GM19395 (cell line): ENCODE measurements at regions not wholly inside any gene's neighbourhood (a gene's known extent, or its start where the extent isn't known, plus 50 kb on each side); places are given as distances from the start of the nearest gene placed in this dataset.

Experiments
- ATAC-seq: cut with Tn5 transposase; IDR thresholded peaks from one replicate; pipeline ENCODE4 v1.9.1; 2021; ENCODE audit warnings: mild to moderate bottlenecking, moderate library complexity; ENCODE audit not compliant: unreplicated experiment

DNA sequence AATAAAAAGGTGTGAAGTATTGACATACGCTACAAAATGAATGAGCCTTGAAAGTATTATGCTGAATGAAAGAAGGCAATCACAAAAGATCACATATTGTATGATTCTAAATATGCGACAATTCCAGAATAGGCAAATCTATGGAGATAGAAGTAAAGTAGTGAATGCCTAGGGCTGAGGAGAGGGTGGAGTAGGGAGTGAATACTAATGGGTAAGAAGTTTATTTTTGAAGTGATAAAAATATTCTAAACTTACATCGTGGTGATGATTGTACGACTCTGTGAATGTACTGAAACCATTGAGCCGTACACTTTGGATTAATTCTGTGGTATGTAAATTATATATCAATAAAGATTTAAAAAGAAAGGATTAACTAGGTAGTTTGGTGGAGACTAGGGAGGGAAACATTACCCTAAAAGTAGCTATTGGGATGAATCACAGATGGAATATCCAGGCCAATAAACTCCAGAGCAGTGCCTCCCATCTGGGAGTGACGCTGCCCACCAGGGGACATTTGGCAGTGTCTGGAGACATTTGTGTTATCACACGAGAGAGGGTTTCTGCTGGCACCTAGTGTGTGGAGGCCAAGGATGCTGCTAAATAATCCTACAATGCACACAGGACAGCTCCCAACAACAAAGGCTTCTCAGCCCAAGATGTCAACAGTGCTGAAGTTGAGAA is 214.2 kb upstream of the PCSK2 start:
- ATAC-seq, result no peak

DNA sequence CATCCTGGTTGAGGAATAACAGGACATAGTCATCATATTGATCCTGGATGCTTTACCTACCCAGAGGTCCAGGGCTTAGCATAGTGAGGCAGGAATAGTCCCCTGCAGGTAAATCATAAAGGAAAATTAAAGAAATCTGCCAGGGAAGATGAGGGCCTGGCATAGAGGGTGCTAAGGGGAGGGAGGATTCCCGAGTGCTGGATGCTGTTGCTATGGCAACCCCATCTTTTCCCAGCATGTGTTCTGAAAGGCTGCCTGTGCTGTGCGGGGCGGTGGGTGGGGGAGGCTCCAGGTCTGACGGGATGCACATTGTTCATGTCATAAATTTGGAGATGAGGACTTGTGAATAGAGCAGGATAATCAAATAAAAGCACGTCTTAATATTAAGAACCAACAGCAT is 212.6 kb upstream of the PCSK2 start:
- no peak for ATAC-seq

DNA sequence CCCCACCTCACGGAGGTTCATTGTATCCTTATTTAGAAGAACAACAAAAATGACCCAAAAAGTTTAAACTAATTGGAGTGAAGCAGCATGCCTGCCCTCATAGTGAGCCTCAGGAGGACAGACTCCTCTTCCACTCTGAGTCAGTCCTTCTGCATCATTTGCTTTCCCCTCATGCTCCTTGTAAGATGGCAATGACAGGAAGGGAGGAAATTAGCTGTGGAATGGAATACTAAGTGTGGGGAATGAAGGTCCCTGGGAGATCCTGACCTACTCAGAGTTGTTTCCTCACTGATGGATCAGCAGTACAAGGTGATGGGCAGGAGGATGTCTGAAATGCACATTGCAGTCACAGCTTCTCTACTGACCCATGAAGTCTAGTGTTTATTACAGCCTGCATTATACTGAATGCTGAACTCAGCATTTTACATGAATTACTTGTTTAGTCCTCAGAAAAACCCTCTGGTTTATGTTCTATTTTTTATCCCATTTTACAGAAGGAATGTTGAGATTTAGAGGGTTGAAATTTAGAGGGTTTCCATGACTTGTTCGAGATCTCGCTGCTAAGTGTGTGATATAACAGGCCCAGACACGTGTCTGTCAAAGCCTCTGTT is 212.0 kb upstream of the PCSK2 start:
- no peak for ATAC-seq

DNA sequence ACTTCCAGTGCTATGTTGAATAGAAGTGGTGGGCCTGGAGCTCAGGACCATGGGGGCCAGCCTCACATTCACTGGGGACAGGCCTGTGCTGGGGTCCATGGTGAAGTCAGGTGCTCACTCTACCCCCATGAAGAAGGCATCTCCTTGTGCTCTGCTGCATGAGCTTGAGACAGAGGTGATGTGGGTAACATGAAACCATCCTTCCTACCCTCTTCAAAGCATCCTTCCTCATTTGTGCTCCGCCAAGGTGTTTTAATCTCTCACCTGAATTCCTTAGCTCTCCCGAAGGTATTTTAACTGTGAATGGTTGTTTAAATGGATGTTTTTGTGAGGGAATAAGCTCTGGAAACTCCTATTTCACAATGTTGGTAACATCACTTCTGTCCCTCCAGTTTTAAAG is 209.6 kb upstream of the PCSK2 start:
- no peak for ATAC-seq

DNA sequence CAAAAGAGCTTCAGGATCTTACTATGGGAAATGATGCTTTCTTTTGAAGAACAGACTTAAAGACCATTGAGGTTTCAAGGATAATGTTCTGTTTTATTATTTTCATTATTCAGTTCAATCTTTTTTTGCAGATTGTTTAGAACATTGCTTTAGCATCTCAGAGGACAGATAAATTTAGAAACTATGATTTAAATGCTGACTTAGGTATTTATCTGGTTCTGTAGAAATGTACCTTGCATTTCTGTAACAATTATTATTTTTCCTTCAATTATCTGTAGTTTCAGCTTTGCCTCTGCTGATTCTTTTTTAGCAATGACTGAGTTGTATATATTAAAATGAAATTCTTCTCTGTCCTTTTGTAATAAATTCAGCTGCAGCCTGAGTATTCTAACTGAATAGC is 205.4 kb upstream of the PCSK2 start:
- no peak for ATAC-seq

DNA sequence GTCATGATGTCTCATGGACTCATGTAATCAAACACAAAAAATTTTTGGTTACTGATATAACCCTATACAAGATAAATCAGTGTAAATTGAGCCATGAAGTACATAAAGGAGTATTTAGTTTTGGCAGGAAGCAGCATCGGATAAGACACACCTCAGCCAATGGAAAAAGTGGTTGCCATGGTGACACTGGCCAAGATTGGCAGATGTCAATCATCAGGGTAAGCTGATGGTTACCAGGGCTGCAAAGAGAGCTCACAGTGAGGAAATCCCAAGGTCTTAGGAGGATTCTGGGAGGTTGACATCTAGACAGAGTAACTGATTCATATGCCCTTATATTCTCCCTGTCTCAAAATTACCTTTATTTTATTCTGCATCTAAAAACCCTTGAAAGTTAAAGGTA is 203.8 kb upstream of the PCSK2 start:
- no peak for ATAC-seq

DNA sequence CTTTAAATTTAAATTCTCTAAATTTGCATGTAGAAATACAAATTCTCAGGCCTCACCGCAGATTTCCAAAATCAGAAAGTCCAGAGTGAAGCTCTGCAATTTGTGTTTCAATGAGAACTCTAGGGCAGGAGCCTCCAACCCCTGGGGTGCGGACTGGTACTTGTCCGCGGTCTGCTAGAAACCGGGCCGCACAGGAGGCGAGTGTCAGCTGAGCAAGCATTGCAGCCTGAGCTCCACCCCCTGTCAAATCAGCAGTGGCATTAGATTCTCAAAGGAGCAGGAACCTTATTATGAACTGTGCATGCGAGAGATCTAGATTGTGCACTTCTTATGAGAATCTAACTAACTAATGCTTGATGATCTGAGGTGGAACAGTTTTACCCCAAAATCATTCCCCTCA is 203.0 kb upstream of the PCSK2 start:
- no peak for ATAC-seq

DNA sequence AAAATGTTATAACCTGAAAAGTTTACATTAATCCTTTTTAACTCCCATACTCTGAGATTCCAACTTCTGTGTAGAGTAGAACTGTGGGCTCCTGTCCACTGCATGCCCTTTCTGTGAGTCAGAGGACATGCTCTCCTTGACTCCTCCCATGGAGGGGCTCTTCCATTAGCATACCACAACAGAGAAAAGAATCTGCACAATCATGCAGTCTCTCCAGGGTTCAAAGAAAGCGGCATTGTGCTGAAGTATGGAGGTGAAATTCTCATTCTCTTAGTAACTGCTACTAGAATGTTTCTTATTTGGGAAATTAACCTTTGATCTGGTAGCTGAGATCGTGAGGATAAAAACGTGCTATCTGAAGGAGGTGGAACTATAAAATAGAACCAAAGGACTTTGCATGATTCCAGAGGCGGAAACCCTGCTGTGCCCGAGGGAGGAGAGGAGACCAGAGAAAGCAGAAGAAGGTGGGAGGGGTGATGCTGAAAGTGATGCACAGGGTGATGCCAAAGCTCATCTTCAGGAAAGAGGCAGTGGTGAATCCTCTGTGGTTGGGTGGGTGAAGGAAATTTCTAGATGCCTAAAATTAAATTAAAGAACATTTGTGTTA is 202.2 kb upstream of the PCSK2 start:
- no peak for ATAC-seq

DNA sequence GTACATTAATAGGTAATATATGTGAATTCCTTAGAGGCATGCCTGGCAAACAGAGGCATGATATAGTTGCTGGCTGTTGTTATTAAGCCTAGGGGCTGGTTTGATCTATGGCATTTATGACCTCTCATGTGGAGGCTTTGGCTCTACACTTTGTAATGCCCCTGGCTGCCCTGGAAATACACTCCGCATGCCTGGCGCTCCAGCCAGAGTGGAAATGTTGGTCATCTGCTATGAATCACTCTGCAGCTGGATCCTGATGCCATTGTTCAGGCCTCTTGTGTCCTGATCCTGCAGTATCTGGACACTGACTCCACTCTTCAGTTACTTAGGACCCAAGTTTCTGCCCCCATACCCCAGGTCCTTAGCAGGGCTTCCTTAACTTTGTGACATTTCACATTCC is 200.5 kb upstream of the PCSK2 start:
- no peak for ATAC-seq

DNA sequence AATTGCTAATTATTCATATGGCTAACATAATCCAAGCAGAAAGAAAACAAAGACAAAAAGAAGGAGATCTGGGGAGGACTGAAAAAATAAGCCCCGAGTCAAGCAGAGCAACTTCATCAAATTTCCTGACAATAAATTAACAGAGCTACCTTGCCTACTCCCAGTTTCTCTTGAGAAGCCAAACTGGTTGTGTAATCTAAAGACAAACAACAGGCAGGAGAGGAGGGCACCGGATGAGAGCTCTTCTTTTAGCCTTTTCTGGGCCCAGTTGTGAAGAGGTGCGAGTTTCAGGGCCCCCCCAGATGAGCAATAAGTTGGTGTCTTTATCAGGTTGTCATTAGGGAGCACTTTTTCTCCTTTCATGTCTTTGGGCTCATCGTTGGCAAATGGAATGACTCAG is 197.1 kb upstream of the PCSK2 start:
- ATAC-seq, result no peak

DNA sequence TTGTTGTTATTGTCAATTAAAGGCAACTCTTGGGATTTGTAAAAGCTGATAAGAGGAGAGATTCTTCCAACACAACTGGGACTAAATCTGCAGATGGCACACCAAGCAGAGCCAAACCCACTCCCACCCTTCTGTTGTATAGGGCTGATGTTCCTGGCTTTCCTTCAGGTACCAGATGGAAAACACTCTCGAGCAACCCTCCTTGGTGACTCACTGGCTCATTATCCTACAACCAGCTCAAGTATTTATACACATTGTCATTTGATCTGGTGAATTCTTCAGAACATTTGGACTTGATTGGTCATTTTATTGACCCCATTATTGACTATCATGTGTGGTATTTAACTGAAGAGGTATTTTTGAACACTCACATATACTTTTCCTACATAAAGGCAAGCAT is 190.3 kb upstream of the PCSK2 start:
- no peak for ATAC-seq

DNA sequence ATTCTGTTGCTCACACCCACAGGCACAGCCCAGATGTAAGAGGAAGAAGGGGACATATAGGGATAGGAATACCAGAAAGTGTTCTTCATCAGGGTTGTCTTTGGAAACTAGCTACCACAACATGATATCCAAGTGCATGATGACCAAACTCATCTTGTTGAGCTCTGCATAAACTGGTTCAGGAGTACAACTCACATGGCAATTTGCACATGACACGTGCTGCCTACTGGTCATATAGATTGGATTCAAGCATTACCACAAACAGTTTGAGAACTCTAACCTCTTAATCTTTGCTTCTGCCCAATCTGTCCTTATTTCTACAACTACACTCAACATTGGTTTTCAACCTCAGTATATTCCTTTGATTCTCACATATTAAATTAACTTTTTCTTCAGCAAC is 184.7 kb upstream of the PCSK2 start:
- no peak for ATAC-seq

DNA sequence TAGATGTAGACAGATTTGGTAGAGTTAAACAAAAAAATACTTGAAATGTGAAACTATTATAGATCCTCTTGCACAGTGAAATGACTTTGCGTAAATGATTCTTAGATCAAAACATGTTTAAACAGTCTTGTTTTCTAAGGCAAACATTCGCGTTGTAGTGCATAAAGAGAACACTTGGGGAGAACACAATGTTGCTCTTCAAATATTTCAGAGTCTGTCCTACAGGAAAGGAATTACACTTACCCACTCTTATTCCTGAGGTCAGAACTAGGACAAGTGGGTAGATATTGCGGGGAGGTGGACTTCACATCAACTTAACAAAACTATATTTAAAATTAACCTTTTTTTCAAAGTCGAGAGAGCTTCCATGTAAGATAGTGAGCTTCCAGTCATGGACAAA is 183.5 kb upstream of the PCSK2 start:
- no peak for ATAC-seq

DNA sequence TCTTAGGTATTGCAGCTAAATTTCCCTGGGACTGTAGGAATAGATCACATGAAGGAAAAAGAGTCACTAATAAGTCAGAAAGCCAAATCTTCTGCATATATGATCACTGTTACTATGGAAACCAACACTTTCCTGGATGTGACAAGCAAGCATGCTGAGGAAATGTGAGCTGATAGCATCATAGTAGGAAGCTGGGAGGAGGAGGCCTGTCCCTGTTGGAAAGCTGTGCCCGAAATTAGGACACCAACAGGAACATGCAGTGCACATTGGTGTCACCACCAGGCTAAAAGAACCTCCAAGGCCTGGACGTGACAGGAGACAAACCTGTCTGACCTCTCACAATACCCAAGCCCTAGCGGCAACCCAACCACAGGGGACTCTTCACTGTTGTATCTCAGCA is 181.9 kb upstream of the PCSK2 start:
- no peak for ATAC-seq

DNA sequence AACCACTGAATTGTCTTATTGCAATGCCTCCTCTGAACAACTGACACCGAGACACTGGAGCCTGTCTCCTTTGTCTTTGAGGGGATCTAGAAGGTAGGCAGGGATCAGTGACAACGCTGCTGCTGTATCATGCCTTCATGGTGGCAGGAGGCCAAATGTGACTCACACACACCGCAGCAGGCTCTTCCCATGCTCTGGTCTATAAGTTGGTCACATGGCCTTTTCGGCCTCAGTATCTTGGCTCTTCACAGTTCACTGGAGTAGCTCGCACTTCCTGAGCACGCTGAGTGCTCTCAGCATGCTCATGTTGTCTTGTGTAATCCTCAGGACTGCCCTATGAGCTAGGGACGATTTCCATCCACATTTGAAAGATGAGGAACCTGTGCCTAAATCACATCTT is 167.4 kb upstream of the PCSK2 start:
- ATAC-seq, result no peak

DNA sequence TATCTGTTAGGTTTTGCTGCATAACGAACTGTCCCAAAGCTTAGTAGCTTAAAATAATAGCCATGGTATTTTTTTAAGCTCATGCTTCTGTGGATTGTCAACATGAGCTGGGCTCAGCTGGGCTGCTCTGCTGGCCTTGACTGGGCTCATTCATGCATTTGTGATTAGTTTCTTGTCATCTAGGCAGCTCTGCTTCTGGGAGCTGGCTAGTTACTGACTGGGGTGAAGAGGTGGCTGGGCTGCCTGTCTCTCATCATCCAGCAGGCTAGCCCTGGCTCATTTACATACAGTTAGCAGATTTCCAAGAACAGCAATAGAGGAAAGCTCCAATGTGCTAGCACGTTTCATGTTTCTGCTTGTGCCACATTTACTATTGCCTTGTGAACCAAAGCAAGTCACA is 165.1 kb upstream of the PCSK2 start:
- ATAC-seq, result no peak

DNA sequence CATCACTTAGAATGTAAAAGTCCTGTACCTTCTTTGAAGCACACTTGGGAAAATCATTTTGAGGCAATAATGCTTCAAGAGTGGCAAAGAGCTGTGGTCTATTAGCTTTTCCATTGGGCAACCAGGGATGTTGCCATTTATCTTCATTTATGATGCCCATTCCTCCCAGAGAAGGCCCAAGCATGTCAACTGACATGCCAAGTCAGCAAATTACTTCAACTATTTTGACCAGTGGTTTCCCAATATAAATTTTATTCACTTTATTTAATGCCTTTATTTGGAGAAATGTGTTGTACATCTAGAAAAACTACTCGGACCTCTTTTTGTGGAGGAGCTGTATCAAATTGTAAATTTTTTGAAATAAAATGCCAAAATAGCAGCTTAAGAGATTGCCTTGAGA is 164.1 kb upstream of the PCSK2 start:
- no peak for ATAC-seq

DNA sequence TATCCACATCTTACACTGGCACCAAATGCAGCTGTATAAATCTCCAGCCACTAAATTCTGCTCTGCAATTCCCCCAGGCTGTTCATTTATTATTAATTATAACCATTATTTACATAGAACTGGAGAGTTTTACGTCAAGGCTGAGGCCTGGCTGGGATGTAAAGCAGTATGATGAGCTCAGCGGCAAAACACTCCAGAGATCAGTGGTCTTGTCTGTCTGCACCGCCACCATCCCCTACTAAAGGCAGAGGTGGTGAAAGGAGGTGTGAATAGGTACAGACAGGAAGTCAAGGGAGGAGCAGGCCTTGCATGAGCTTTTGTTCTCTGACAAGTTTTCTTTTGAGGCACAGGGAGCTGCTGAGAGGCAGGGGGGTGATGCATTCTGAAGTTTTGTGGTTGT is 159.9 kb upstream of the PCSK2 start:
- no peak for ATAC-seq

DNA sequence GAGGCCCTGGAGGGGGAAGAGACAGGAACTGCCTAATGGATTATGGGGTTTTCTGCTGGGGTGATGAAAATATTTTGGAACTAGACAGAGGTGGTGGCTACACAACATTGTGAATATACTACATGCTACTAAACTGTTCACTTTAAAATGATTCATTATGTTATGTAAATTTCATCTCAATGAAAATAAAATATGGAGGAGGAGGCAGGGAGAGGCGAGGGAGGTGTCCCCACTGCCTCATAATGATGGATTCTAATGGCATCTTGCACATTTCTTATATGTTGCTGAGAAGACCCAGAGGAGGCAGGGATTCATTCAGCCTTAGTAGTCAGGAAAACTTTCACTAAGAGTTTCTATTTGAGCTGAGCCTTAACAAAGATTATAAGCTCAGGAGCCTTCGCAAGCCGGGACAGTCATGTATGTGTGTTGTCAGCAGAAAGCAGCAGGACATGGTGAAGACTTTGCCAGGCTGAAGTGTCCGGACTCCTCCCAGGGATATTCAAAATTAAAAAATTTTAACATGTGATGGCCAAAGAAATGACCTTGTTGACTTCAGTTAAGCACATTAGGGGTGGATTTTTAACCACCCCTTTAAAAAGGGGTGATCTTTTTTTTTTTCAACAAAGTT is 158.6 kb upstream of the PCSK2 start:
- ATAC-seq, result no peak

DNA sequence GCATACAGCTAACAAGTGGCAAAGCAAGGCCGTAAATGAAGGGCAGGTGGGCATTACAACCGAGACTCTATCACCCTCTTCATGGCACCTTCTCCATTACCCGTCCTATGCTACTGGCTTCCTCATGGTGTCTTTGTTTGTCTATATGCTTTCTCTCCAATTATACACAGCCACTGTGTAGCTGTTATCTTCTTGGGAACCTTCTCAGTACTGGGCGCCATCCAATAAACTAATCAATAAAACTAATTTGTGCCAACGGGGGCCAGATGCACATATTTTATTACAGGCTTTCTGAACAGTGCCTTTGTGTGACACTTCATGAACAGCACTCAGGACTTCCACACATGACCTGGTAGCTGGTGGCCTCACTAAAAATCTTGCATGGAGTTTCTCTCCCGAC is 149.8 kb upstream of the PCSK2 start:
- no peak for ATAC-seq

DNA sequence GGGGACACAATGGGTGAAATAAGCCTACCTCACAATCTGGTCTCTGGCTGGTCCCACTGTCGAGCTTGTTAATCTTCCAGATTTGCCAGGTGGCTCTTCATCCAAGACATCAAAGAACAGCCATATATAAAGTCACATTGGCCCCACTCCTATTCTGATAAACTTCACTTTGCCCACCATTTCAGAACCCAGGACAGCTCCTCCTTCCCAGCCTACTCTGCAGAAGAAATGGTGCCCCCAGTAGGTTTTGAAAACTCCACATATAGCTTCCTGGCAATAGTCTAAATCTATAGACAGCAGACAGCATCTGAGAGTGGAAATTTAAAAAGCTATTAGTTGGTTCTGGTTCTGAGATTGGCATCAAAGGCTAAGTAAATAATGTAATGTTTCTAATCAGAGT is 143.1 kb upstream of the PCSK2 start:
- no peak for ATAC-seq

DNA sequence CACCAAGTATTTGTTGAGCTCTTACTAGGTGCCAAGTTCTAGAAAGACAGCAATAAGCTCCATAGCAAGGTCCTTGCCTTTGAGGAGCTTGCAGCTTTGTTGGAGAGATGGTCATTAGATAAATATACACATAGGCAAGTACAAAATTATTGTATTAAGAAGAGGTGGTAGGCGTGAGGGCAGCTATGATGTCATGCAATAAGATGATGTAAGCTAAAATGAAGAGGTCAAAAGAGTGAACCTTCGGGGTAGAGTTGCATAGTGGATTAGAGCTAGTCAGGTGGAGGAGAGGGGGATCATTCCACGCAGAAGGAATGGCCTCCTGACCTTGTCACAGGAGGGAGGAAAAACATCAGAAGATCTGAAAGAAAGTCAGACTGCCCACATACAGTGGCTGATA is 141.9 kb upstream of the PCSK2 start:
- no peak for ATAC-seq
